ENCODE measurements at regions not wholly inside any gene's neighbourhood (a gene's known extent, or its start where the extent isn't known, plus 50 kb on each side); places are given as distances from the start of the nearest gene placed in this dataset.

GRCh38 chr6:119620846-119621555 lies 271.4 kb upstream of the MAN1A1 start:
- Histone ChIP-seq H3K27ac (no peak overlapping the region), H3K4me3 (no peak overlapping the region)
- DNase-seq (ENCODE audit: low spot score), result no peak
- TF ChIP-seq CTCF (IDR thresholded peaks at IDR 0.05), result no peak

- DNase-seq (ENCODE audit: low spot score), result no peak
- no peak for TF ChIP-seq CTCF (IDR thresholded peaks at IDR 0.05)
- Histone ChIP-seq H3K27ac (no peak overlapping the region), H3K4me3 (no peak overlapping the region)
These were observed 264.6 kb upstream of the MAN1A1 start for GRCh38 chr6:119614138-119614537.

- no peak for TF ChIP-seq CTCF (IDR thresholded peaks at IDR 0.05)
- Histone ChIP-seq H3K27ac (no peak overlapping the region), H3K4me3 (no peak overlapping the region)
- DNase-seq (ENCODE audit: low spot score), result no peak
These were observed 263.4 kb upstream of the MAN1A1 start for GRCh38 chr6:119612911-119613381.

- TF ChIP-seq CTCF (IDR thresholded peaks at IDR 0.05), result no peak
- H3K27ac ChIP-seq, result no peak overlapping the region
- no peak overlapping the region for H3K4me3 ChIP-seq
- DNase-seq (ENCODE audit: low spot score), result no peak
These were observed 262.8 kb upstream of the MAN1A1 start for GRCh38 chr6:119612176-119612891.

- no peak for DNase-seq (ENCODE audit: low spot score)
- no peak overlapping the region for H3K27ac ChIP-seq
- TF ChIP-seq CTCF (IDR thresholded peaks at IDR 0.05), result no peak
- H3K4me3 ChIP-seq, result no peak overlapping the region
These were observed 261.2 kb upstream of the MAN1A1 start for GRCh38 chr6:119610754-119611153.

- Histone ChIP-seq H3K4me3 (no peak overlapping the region), H3K27ac (no peak overlapping the region)
- TF ChIP-seq CTCF (IDR thresholded peaks at IDR 0.05), result no peak
- no peak for DNase-seq (ENCODE audit: low spot score)
These were observed 260.7 kb upstream of the MAN1A1 start for GRCh38 chr6:119610265-119610664.

GRCh38 chr6:119609865-119610264 lies 260.3 kb upstream of the MAN1A1 start:
- TF ChIP-seq CTCF (IDR thresholded peaks at IDR 0.05), result no peak
- no peak overlapping the region for H3K27ac ChIP-seq
- H3K4me3 ChIP-seq, result no peak overlapping the region
- no peak for DNase-seq (ENCODE audit: low spot score)
